ENCODE measurements at regions not wholly inside any gene's neighbourhood (a gene's known extent, or its start where the extent isn't known, plus 50 kb on each side); places are given as distances from the start of the nearest gene placed in this dataset.

DNA sequence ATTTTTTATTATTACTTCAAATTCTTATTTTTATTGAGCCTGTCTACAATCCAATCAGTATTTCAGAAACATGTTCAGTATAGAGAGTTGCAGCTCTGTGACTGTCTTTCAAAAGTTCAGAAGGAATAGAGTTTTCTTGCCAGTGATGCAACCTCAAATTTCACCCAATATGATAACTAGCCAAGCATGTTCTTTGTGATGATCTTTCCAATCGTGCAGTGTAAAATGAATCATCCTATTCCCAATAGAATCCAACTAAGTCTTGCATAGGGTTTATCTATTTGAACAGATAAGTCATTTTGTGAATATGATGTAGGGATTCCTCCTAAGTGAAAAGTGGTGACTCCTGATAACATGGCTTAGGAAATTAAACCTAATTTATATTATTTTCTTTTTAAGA is 937.8 kb downstream of the KCNJ2 start:
- TF ChIP-seq, protein P1, sequence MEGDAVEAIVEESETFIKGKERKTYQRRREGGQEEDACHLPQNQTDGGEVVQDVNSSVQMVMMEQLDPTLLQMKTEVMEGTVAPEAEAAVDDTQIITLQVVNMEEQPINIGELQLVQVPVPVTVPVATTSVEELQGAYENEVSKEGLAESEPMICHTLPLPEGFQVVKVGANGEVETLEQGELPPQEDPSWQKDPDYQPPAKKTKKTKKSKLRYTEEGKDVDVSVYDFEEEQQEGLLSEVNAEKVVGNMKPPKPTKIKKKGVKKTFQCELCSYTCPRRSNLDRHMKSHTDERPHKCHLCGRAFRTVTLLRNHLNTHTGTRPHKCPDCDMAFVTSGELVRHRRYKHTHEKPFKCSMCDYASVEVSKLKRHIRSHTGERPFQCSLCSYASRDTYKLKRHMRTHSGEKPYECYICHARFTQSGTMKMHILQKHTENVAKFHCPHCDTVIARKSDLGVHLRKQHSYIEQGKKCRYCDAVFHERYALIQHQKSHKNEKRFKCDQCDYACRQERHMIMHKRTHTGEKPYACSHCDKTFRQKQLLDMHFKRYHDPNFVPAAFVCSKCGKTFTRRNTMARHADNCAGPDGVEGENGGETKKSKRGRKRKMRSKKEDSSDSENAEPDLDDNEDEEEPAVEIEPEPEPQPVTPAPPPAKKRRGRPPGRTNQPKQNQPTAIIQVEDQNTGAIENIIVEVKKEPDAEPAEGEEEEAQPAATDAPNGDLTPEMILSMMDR (IDR thresholded peaks at IDR 0.05; ENCODE audit: borderline replicate concordance, extremely low read depth, insufficient read depth) = no peak
- FAIRE-seq = no peak

DNA sequence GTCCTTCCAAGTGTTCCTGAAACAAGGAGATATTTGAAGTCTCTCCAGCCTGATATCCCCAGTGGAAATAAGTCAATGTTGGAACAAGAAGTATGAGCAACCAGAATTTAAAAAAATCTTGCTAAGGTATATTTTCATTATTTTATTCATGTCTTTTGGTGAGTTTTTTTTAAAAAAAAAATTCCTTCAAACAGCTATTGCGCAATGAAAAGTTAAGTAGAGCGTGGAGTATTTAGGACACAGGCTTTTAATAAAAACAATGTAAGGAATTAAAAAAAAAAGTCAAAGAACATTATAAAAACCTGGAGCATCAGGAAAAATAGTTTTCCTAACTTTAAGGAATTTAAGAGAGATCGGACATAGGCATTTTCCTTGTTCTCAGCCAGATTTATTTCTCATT is 940.4 kb downstream of the KCNJ2 start:
- Histone ChIP-seq H3K9ac (ENCODE audit: low read length in 3 of 3) (no peak overlapping the region), H3K4me1 (ENCODE audit: control insufficient read depth in 2 of 3, insufficient read depth in 2 of 3, low read depth in 1 of 3, low read length in 3 of 3) (no peaks in the 10 kb centered on the region), H3K27ac (ENCODE audit: low read depth in 2 of 2, low read length in 2 of 2) (no peak overlapping the region), H3K4me3 (ENCODE audit: low read length in 3 of 3) (no peak overlapping the region), H3K36me3 (ENCODE audit: control insufficient read depth in 2 of 3, insufficient read depth in 3 of 3, low read length in 3 of 3) (no peaks in the 10 kb centered on the region), H3K27me3 (ENCODE audit: control insufficient read depth, insufficient read depth, low read length) (no peaks in the 10 kb centered on the region), H3K9me3 (ENCODE audit: control insufficient read depth in 2 of 3, insufficient read depth in 1 of 3, low read length in 3 of 3) (no peaks in the 10 kb centered on the region)
- TF ChIP-seq, protein P1 (IDR thresholded peaks at IDR 0.05; ENCODE audit: borderline replicate concordance, extremely low read depth, insufficient read depth) = no peak
- FAIRE-seq (no peak), DNase-seq (no peak)
- intact Hi-C loops (cut with DNase I) = no loop called here

More for the DNA sequence above, 937.8 kb downstream of the KCNJ2 start:
- Histone ChIP-seq H3K4me3 (ENCODE audit: low read length in 3 of 3) (no peak overlapping the region), H3K9me3 (ENCODE audit: control insufficient read depth in 2 of 3, insufficient read depth in 1 of 3, low read length in 3 of 3) (no peaks in the 10 kb centered on the region), H3K27me3 (ENCODE audit: control insufficient read depth, insufficient read depth, low read length) (no peaks in the 10 kb centered on the region), H3K4me1 (ENCODE audit: control insufficient read depth in 2 of 3, insufficient read depth in 2 of 3, low read depth in 1 of 3, low read length in 3 of 3) (no peaks in the 10 kb centered on the region), H3K36me3 (ENCODE audit: control insufficient read depth in 2 of 3, insufficient read depth in 3 of 3, low read length in 3 of 3) (no peaks in the 10 kb centered on the region), H3K9ac (ENCODE audit: low read length in 3 of 3) (no peak overlapping the region), H3K27ac (ENCODE audit: low read depth in 2 of 2, low read length in 2 of 2) (no peak overlapping the region)
- no peak for DNase-seq
- intact Hi-C loops (cut with DNase I) = no loop called here

- H3K4me3 ChIP-seq (ENCODE audit: low read length in 3 of 3) = no peak overlapping the region
- no peaks in the 10 kb centered on the region for H3K27me3 ChIP-seq (ENCODE audit: control insufficient read depth, insufficient read depth, low read length)
- H3K36me3 ChIP-seq (ENCODE audit: control insufficient read depth in 2 of 3, insufficient read depth in 3 of 3, low read length in 3 of 3) = no peaks in the 10 kb centered on the region
- no peak overlapping the region for H3K27ac ChIP-seq (ENCODE audit: low read depth in 2 of 2, low read length in 2 of 2)
- intact Hi-C loops (cut with DNase I) = no loop called here
- FAIRE-seq (no peak), DNase-seq (no peak)
- TF ChIP-seq, protein P1 (IDR thresholded peaks at IDR 0.05; ENCODE audit: borderline replicate concordance, extremely low read depth, insufficient read depth) = no peak
- H3K4me1 ChIP-seq (ENCODE audit: control insufficient read depth in 2 of 3, insufficient read depth in 2 of 3, low read depth in 1 of 3, low read length in 3 of 3) = no peaks in the 10 kb centered on the region
- H3K9me3 ChIP-seq (ENCODE audit: control insufficient read depth in 2 of 3, insufficient read depth in 1 of 3, low read length in 3 of 3) = no peaks in the 10 kb centered on the region
- H3K9ac ChIP-seq (ENCODE audit: low read length in 3 of 3) = no peak overlapping the region
Measured at GRCh38 chr17:71110326-71110725, 941.0 kb downstream of the KCNJ2 start.

DNA sequence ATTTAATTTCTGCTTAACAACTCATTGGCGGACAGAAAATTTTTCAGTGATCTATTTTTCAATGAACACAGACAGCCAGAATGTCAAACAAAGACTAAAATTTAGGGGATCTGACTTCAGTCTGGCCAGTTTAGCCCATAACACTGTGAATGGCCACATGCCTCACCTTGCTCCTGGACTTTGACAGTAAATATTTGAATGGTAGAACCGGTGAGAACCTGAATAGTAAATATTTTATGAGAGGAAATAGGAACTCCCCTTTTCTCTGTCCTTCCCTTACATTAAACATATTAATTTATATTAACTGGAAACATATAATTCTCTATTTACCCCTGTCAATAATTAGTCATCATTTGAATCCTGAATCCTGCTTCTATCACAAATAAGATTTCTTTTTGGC is 942.1 kb downstream of the KCNJ2 start:
- Histone ChIP-seq H3K4me1 (ENCODE audit: control insufficient read depth in 2 of 3, insufficient read depth in 2 of 3, low read depth in 1 of 3, low read length in 3 of 3) (no peaks in the 10 kb centered on the region), H3K4me3 (ENCODE audit: low read length in 3 of 3) (no peak overlapping the region), H3K9ac (ENCODE audit: low read length in 3 of 3) (no peak overlapping the region), H3K27me3 (ENCODE audit: control insufficient read depth, insufficient read depth, low read length) (no peaks in the 10 kb centered on the region), H3K27ac (ENCODE audit: low read depth in 2 of 2, low read length in 2 of 2) (no peak overlapping the region), H3K36me3 (ENCODE audit: control insufficient read depth in 2 of 3, insufficient read depth in 3 of 3, low read length in 3 of 3) (no peaks in the 10 kb centered on the region), H3K9me3 (ENCODE audit: control insufficient read depth in 2 of 3, insufficient read depth in 1 of 3, low read length in 3 of 3) (no peaks in the 10 kb centered on the region)
- DNase-seq (no peak), FAIRE-seq (no peak)
- intact Hi-C loops (cut with DNase I) = no loop called here
- TF ChIP-seq, protein P1 (IDR thresholded peaks at IDR 0.05; ENCODE audit: borderline replicate concordance, extremely low read depth, insufficient read depth) = no peak

All from kidney (tissue), 13 donors.